Cardiac fibroblast (primary cell): ENCODE measurements at regions not wholly inside any gene's neighbourhood (a gene's known extent, or its start where the extent isn't known, plus 50 kb on each side); places are given as distances from the start of the nearest gene placed in this dataset.

Experiments
- DNase-seq, 2 donors: peaks; one replicate each; pipeline versions ENCODE4 v3.0.0 to v3.0.0-alpha.2; 2010; ENCODE audit warnings: low read depth in 2 of 2
- H3K4me3 ChIP-seq, 2 donors: replicated peaks in 1 of 2; 1 replicate in 1 of 2; 2 replicates in 1 of 2; pipeline ENCODE4 v1.5.1; 2011; ENCODE audit warnings: low read depth in 2 of 2, low read length in 2 of 2, mild to moderate bottlenecking in 2 of 2, moderate library complexity in 1 of 2
- TF ChIP-seq, protein P1 (sequence below): IDR thresholded peaks from one replicate; pipeline ENCODE4 v1.5.1; 2011; ENCODE audit warnings: low read depth, mild to moderate bottlenecking, low read length, inconsistent platforms

DNA sequence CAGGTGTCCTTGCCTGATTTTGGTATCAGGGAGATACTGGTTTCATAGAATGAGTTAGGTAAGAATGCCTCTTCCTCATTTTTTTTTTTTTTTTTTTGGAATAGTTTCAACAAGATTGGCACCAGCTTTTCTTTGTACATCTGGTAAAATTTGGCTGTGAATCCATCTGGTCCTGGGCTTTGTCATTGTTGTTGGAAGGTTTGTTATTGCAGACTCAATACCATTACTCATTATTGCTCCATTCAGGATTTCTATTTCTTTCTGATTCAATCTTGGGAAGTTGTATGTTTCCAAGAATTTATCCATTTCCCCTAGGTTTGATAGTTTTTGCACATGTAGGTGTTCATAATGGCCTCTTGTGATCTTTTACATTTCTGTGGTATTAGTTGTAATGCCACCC is 126.0 kb upstream of the KITLG start:
- no peak overlapping the region for H3K4me3 ChIP-seq
- DNase-seq, result peak in 1 of 2 donors; percentile 58
- TF ChIP-seq, protein P1, sequence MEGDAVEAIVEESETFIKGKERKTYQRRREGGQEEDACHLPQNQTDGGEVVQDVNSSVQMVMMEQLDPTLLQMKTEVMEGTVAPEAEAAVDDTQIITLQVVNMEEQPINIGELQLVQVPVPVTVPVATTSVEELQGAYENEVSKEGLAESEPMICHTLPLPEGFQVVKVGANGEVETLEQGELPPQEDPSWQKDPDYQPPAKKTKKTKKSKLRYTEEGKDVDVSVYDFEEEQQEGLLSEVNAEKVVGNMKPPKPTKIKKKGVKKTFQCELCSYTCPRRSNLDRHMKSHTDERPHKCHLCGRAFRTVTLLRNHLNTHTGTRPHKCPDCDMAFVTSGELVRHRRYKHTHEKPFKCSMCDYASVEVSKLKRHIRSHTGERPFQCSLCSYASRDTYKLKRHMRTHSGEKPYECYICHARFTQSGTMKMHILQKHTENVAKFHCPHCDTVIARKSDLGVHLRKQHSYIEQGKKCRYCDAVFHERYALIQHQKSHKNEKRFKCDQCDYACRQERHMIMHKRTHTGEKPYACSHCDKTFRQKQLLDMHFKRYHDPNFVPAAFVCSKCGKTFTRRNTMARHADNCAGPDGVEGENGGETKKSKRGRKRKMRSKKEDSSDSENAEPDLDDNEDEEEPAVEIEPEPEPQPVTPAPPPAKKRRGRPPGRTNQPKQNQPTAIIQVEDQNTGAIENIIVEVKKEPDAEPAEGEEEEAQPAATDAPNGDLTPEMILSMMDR, result no peak

DNA sequence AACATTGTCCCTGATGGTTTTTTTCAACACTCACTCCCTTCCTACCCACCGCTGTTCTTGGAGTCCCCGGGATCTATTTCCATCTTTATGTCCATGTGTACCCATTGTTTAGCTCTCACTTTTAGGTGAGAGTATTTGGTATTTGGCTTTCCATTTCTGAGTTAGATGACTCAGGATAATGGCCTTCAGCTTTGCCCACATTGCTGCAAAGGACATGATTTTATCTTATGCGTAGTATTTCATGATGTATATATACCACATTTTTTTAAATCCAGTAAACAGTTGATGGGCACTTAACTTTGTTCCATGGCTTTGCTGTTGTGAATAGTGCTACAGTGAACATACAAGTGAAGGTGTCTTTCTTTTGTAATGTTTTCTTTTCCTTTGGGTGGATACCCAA is 123.5 kb upstream of the KITLG start:
- DNase-seq, result peak; percentile 7 to 60

DNA sequence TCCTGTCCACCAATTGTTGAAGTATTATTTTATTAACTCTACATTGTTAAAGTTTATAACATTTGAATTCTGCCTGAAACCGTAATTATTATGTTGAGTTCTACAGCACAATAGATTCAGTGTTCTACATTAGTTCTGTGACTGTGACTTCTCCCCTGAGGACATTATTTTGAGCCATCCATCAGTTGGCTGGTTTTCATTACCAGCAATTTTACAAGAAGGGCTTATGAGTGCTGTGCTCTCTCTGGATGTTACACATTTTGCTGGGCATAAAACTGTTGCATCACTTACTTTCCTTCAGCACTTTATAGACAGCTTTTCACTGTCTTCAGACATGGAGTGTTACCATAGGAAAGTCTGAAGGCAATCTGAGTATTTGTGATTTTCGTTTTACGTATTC is 118.2 kb upstream of the KITLG start:
- TF ChIP-seq, protein P1, result no peak
- no peak for DNase-seq
- H3K4me3 ChIP-seq, result no peak overlapping the region

More for the DNA sequence above, 123.5 kb upstream of the KITLG start:
- H3K4me3 ChIP-seq, result no peak overlapping the region
- TF ChIP-seq, protein P1, result no peak

DNA sequence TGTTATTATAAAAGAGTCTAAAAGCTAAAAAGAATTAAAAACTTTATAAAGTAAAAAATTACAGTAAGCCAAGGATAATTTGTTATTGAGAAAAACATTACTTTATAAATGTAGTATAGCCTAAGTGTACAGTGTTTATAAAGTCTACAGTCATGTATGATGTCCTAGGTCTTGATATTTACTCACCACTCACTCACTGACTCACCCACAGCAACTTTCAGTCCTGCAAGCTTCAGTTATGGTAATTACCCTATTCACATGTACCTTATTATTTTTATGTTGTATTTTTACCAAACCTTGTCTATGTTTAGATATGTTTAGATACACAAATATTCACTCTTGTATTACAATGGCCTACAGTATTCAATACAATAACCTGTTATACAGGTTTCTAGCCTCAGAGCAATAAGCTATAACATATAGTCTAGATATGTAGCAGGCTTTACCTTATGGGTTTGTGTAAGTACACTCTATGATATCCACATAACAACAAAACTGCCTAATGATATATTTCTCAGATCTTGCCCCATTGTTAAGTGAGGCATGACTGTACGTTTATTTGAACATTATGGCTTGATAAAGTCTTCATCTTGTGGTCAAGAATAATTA is 113.7 kb upstream of the KITLG start:
- DNase-seq, result peak in 1 of 2 donors; percentile 52
- TF ChIP-seq, protein P1, result no peak
- no peak overlapping the region for H3K4me3 ChIP-seq

DNA sequence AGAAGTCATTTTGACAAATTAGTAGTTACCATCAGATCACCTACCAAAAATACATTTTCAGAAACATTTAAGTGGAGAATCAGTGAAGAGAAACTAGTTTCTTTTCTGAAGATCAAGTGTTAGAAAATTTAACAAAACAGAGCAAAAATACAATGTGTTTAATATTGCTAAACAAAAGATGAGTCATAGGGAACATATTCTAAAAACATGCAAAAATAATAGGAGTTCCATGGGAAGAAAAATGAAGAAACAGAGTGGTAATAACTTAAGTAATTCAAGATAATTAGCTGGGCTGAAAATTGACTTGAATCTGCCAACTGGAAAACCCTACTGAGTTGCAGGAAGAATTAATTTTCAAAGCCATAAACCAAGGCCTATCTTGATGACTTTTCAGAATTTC is 111.5 kb upstream of the KITLG start:
- no peak overlapping the region for H3K4me3 ChIP-seq
- TF ChIP-seq, protein P1, result no peak
- peak; percentile 15 to 35 for DNase-seq

DNA sequence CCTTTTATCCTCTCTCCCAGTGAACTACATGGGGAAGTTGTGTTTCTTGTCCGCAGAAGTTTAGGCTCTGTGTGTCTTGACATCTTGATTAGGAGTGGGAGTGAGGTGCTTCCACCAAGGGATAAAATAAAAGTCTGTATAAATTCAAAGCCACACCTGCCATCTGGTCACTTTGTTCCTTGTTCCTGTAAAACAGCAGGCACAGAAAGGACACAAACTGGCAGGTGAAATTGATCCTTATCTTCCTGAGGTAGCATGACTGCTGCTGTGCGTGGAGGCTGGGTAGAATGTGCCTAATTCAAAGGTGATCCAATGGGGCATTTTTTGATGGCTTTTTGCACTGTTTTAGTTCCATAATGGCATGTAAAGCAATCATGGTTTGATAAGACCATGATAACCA is 104.3 kb upstream of the KITLG start:
- H3K4me3 ChIP-seq, result no peak overlapping the region
- TF ChIP-seq, protein P1, result no peak
- no peak for DNase-seq

DNA sequence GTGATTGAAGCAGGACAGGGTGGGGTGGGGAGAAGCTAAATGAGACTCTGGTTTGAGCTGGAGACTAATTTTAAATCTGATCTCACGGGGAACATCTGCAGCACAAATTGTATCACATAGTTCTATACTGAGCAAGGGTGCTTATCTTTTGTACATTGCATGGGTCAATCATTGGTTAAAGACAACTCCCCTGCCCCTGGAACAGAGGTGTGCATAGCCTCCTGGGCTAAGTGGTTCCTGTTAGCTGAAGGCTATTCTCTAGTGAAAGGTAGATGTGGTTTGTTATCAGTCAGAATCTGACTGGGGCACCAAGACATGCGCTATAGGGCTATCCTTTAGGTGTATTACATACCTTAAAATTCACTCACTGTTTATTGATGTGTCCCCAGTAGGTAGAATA is 103.9 kb upstream of the KITLG start:
- TF ChIP-seq, protein P1, result no peak
- DNase-seq, result no peak
- H3K4me3 ChIP-seq, result no peak overlapping the region
